ENCODE measurements at regions not wholly inside any gene's neighbourhood (a gene's known extent, or its start where the extent isn't known, plus 50 kb on each side); places are given as distances from the start of the nearest gene placed in this dataset.

DNA sequence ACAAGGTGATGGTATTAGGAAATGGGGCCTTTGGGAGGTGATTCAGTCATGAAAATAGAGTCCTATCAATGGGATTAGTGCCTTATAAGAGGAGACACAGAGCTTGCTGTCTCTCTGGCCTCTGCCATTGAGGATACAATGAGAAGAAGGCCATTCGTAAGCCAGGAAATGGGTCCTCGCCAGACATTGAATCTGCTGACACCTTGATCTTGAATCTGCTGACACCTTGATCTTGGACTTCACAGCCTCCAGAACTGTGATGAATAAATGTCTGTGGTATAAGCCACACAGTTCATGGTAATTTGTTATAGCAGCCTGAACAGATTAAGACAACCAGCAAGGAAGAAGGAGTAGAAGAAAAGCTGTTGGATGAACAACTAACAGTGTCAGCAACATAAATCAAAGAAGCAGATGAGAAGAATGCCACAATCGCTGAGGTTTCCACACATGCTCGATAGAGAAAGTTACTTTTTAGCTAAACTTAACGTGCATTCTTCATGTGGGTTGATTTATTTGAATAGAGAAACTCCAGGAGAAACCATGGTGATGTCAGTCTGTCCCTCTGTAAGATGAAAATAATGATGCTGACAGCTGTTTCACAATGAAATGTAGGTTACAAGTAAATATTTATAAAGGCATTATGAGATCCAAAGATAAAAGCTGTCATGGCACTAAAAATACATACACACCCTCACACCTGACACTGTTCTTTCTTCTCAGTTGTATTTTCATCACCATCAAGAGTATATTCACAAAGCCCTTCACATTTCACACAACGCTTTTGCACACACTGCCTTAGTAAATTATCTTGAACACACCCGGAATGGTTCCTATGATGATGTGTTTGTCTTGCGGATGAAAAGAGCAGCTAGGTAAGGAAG lies 153.7 kb upstream of the NCK2 start:
- DNase-seq = no peak

DNA sequence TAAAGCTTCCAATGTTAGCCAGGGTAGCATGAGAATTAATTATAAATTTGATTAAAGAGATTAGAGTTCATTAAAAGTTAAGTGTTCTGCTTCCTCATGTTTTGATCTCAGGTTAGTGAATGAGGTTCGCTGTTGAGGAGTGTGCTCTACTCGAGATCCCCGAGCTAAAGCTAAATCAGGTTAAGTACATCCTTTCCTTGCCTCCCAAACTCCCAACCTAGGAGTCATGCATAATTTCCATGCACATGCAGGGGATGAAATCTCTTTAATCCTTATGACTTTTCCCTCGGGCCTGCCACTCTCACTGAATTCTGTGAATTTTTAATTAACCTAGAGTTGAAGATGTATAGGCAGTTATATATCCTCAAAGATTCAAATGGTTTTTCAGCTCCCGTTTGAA lies 156.1 kb upstream of the NCK2 start:
- DNase-seq = no peak

DNA sequence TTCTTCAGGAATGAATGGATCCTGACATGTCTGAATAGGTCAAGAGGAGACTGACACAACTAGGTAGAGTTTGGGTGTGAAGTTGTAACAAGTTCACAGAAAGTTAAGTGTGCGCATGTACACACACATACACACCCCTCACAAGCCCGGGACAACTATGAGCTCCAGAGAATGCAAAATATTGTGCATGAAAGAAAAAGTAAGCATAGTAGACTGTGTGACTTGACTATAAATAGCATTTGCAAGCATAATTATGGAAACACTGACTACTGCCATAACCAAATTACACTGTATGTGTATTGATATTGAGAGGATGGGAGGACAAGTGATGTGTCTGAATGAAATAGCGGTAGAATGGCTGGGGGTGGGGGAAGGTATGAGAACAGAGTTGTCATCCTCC lies 157.1 kb upstream of the NCK2 start:
- no peak for DNase-seq

DNA sequence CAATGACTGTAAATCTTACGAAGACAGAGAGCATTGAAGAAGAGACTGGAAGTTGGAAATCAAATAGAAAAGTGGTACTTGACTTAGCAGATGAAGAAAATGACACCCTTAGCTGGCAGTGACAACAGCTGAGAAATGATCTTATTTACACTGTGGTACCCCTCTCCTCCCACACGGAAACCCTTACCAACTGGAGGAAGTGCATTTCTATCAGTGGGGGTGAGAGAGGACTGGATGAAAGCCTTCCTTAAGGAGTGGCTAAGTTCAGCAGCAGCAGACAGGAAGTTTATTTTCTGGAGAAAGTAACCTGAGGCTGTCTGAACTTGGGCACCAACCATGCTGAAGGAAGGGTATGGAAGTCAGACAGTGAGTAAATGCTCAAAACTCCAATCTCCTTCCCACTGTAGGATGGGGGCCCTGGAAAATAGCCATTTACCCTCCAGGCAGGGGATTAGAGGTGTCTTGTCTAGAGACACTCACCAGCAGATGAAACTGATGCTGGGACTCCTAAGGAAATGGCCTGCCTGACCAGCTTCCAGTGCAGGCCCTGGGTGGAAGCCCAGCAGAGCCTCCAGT lies 160.2 kb upstream of the NCK2 start:
- no peak for DNase-seq

DNA sequence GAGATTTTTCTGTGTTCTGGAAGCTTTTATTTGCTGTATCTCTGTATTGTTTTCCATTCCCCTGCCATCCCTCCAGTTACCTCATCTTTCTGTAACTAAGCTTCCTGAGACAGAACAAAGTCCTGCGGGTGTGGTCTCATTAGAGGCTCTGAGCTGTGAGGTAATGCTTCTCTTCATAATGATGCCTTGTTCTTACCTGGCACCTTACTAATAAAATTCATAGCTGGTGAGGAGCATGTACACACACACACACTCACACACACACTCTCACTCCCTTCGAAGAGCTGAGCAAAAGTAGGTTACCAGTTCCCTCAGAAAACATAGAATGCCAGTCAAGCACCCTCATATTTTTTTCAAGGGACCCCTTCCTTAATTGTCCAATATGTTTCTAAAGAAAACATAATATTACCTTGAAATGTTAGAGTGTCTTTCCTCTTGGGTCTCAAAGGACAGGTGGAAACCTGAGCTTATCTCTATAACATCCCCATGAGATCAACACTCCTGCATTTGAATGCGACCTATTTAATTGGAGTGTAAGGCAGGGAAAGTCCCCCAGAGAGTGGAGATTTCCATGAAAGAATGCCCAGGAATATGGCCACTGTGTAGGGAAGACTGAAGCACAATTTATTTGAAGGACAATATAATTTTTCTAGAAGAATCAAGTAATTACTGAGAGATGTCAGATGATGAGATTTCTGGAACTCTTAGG lies 161.6 kb upstream of the NCK2 start:
- no peak for DNase-seq

DNA sequence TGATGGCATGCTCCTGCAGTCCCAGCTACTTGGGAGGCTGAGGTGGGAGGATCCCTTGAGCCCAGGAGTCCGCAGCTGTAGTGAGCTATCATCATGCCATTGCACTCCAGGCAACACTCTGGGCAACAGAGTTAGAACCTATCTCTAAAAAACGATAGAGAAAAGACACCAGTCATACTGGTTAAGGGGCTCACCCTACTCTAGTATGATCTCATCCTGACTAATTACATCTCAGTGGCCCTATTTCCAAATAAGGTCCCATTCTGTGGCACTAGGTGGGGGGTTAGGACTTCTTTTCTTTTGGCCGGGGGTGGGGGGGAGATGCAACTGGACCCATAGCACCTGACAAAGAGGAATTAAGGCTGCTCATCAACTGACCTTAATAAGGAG lies 163.2 kb upstream of the NCK2 start:
- no peak for DNase-seq

DNA sequence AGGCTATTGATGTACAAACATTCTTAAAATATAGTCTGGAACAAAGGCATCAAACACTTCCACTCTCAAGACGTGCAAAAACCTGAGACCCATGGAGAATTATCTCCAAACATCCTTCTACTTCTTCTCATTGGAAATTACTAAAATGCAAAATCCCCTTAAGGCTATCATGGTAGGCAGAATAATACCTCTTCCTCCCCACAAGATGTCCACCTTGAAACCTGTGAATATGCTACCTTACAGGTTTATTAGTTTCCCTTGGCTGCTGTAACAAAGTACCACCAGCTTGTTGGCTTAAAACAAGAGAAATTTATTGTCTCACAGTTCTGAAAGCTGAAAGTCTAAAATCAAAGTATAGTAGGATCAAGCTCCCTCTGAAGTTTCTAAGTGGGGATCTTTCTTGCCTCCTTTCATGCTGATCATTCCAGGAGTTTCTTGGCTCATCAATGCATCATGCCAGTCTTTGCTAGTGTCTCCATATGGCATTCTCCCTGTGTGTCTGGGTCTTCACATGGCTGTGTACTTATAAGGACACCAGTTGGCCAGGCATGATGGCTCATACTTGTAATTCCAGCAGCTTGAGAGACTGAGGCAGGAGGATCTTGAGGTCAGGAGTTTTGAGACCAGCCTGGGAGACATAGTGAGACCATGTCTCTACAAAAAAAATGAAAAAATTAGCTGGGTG lies 163.7 kb upstream of the NCK2 start:
- no peak for DNase-seq

DNA sequence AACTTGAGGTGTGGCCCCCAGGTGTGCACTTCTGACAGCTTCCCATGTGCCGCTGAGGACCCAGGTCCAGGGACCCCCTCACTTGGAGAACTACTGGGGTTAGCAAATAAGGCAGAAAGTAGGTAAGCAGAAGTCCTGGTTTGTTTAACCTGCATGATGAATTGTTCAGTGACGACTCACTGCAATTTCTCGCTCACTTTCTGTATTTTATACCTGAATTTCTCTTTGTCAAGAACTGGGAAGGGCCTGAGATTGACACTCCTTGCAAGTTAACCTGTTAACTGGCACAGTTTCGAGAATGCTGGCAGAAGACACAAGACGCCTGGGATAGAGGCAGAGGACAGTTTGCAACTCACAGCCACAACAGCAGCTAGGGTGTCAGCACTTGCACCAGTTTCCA lies 164.5 kb upstream of the NCK2 start:
- DNase-seq = no peak

DNA sequence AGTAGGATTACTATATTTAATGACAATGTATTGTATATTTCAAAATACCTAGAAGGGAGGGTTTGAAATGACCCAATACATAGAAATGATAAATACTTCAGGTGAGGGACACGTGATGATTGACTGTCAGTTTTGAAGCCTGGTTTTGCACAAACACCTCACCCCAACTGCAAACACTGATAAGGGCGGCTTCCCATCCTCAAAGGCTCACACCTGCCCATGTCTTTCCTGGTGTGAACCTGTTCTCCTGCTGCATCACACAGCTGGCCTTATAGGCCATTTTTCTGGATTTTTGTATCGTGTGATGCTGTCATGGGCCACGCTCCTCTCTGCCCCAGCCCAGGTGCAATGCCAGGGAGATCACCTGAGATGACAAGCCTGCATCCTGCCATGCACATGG lies 166.5 kb upstream of the NCK2 start:
- no peak for DNase-seq

DNA sequence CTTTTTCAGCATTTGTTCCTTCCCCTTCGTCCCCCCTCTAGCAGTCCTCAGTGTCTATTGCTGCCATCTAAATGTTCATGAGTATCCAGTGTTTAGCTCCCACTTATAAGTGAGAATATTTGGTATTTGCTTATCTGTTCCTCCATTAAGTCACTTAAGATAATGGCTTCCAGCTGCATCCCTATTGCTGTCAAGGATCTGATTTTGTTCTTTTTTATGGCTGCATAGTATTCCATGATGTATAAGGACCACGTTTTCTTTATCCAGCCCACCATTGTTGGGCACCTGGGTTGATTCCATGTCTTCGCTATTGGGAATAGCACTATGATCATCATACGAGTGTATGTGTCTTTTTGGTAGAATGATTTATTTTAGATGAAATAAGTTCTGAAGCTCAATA lies 166.9 kb upstream of the NCK2 start:
- no peak for DNase-seq

DNA sequence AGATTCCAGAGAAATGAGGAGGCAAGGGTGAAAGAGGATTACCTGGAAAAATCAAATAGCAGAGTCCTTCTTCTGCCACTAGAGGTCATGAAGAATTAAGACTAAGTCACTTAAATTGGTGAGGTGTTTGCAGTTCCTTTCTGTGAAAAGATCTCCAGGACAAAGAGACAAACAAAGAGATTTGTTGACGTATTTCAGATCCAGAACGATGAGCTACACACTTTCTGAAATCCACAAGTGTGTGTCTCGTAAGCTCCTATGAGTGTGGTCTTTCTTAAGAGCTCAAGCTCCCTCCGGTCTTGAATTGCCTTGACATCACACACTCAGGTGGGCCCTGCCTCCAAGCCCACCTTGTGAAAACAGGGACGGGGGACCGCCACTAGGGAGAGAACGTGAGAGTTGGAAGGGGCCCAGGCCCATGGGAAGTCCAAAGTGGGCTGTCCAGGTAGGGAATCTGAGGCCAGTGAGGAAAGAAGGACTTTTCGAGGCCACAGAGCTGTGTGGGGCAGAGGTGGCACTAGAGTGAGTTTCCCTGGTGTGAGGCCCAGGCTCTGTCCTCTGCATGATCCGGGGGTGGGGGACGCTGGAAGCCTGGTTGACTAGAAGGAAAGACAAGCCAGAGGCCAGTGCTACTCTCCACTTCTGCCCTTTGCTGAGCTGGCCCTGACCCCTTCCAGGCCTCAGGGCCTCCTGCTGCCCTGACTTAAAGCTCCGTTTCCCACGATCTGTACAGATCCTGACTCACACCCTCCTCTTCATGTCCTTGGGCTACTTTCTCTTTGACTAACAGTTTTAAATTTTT lies 168.1 kb upstream of the NCK2 start:
- no peak for DNase-seq

DNA sequence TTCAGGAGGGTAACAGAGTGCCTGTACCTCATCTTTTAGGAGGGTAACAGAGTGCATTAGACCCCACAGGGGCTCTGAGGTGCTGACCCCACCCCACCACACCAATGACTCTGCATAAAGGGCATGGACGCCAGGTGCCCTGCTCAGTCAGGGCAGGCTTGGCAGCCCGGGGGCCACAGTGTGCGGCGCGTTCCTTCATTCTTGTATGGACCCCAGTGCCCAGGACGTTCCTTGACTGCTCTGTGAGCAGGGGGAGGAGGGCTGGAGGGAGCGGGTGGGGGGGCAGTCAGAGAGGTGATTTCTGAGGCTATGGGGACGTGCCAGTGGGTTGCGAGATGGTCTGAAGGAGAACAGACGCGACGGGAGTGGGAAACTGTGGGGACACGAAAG lies 168.7 kb upstream of the NCK2 start:
- no peak for DNase-seq

DNA sequence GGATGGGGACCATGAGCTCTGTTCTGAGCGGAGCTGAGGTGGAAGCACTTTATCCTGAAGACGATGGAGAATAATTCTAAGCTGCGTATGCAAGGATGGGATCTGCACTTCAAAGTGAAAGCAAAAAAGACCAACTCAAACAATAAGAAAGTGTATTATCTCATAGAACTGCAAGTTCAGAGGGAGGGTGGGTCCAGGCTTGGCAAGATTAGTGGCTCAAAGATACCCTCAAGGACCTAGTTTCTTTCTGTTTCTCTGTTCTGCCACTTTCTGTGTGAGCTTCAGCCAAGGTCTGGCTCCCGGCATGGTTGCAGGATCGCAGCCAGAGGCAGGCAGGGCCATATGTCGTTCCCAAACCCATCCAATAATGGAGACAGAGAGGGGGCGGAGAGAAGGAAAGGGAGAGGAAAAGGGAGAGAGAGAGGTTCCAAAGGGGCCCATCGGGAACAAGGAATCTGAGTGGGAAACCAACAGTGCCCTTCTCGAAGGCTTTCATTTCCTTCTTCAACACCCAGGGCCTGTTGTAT lies 169.2 kb upstream of the NCK2 start:
- no peak for DNase-seq

DNA sequence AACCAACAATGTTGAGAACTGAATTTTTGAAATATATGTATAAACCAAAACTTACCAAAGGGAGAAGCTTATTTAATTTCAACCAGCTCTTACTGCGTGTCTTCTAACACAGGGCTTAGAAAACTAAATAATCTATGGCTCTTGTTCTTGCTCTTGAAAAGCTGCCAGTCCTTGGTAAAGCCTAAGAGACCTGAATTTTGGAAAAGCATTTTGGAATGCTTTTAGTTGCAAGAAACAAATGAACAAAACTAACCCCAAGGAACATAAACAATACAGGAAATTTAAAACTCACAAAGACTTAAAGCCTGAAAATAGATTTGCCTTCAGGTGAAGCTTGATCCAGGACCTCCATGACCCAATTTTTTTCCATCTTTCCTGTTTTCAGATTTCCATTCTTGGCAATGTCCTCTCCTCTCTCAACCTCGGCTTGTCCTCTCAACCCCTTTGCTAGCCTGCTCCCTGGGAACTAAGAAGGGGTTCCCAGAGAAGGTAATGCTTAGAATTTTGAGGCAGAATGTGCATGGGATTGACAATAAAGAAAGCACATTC lies 169.8 kb upstream of the NCK2 start:
- DNase-seq = no peak

DNA sequence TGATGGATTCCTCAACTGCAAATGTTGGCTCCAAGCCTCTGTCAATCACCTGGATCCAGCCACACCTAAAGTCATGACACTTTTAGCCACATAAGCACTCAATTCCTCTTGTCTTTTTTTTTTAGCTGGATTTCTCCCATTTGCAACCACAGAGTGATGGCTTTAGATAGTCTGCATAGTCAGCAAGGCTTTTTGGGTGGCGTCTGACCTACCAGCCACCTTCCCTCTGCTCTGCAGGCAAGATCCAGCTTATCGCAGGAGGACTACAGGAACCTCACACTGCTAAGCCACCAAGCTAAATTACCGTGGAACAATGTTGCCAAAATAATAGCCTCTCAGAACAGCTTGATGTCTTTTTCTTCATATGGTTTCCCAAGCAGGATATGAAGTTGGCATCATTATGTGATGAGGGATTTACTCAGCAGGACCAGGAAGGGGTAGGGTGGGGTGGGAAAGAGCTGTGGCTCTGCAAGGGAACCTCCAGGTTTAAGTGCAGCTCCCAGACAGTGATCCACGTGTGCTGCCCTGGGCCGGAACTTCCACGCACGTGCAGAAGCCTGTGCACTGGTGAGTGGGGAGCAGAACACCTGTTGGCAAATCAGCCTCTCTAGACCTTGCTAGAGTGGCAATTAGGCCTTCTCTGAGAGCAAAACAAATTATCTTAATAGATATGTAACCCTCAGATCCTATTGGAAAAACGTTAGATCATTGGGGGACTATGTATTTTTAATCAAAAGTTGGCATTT lies 170.6 kb upstream of the NCK2 start:
- no peak for DNase-seq

DNA sequence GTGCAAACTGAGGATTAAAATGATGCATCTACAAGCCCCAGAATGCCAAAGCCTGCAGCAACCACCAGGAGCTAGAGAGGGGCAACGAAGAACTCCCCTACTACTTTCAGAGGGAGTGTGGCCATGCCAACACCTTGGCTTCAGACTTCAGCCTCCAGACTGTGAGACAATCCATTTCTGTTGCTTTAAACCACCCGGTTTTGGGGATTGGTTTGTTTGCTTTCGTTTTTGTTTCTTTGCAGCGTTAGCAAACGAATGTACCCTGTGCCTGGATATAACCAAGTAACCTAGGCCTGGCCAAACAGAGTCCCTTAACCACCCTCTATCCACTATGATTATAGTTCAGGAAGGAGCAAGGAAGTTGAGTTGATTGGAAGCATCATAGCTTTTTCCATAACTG lies 171.2 kb upstream of the NCK2 start:
- no peak for DNase-seq

DNA sequence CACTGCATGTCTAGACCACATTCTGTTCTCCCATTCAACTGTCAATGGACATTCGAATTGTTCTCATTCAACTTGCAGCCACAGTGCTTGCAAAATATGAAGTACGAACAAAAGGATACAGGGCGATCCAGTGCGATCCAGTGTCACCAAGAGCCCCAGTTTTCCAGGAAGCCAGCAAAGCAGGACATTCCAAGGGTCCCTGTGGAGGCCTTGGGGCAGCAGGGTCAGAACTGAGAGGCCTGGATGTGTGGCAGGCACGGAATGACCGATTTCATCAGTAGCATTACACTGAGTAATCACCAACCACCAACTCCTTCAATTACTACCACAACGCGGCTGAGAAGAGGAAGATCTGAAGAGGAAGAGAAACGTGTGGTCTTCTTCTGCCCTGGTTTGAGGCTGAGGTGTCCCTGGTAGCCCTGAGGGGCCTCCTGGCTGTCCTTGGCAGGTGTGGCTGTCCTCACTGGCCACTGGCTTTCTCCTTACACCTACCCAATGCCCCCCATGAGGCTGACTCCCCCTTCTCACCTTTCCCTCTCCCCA lies 172.7 kb upstream of the FHL2 start:
- DNase-seq = no peak

DNA sequence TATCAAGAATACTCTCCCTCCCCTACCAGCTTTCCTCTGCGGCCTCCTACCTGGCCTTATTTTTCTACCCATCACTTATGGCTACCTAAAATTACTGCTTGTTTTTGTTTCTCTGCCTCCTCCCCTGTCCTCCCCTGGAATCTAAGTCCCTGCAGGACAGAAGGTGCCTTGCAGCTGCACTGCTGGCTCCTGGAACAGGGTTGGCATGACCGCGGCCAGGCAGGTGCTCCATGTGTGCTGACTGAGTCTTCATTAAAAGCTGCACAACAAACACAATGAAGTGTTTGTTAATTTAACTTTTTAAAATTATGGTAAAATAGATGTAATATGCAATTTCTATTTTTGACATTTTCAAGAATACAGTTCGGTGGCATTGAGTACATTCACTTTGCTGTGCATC lies 171.9 kb upstream of the FHL2 start:
- no peak for DNase-seq

DNA sequence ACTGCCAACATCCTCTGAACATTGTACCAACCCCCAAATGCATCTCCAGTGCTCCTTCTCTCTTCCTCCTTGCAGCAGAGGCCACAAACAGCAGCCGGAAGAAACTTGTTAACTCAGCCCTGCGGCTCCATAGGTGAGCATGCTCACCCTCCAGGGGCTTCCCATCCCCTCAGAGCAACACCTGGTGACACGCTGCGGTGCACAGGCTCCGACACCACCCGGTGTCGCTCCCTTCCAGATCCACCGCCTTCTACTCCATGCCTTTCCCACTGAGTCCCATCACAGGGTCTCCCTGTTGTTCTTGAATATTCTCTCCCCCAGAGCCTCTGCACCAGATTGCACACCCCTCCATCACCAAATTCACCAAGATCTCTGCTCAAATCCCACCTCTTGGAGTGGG lies 171.5 kb upstream of the FHL2 start:
- no peak for DNase-seq

DNA sequence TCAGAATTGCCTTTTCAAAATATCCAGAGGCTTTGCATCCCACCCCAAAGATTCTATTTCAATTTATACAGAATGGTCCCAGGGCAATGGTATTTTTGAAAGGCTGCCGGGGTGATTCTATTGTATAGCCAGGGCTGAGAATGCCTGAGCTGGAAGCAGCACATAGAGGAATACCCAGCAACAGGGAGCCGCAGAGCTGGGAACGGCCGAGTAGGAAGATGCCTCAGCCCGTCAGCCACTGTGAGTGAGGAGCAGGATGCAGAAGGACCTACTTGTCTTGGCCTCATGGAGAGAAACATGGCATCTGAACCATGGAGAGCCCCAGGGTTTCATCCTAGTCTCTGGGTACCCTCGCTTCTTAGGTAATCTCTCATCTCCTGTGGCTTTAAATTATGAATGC lies 170.8 kb upstream of the FHL2 start:
- no peak for DNase-seq

DNA sequence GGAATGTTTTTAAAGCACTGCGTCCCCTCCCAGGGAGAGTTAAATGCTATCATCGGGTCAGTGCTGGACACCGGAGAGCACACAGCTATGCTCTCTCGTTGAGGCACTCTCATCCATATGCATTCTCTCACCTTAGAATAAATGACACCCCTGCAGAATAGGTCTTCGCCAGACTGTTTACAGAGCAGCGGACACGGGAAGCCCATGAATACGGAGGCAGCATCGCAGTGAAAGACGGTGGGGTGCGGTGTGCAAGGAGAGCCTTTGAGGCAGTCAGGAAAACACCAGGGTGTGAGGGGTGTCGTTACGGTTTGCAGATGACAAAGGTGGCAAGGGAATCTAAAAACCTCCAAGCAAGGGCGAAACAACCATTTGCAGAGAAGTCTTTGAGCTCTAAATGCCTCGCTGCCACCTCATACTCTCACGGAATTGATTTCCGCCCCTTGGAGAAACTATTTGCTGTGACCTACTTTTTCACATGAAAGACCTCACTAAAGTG lies 169.2 kb upstream of the FHL2 start:
- no peak for DNase-seq
